Activated CD4-positive, alpha-beta T cell treated with anti-CD3 and anti-CD28 coated beads for 36 hours (primary cell): ENCODE measurements at regions not wholly inside any gene's neighbourhood (a gene's known extent, or its start where the extent isn't known, plus 50 kb on each side); places are given as distances from the start of the nearest gene placed in this dataset.

Source experiments
- ATAC-seq: fragments of 200-7000 bp; cut with Tn5 transposase; one replicate; pipeline ENCODE4 v1.10.0; 2021; ENCODE audit warnings: mild to moderate bottlenecking, moderate library complexity
- CTCF ChIA-PET: fragments of 350-600 bp; sonication (Branson Sonifier 250); formaldehyde crosslinking; loops from one replicate; lab custom pipeline; 2021; ENCODE audit warnings: antibody characterized with exemption; lab: Charles Lee
- POLR2A ChIA-PET: fragments of 350-600 bp; sonication (Branson Sonifier 250); formaldehyde crosslinking; loops from one replicate; lab custom pipeline; 2021; ENCODE audit warnings: antibody characterized with exemption, inconsistent platforms; lab: Charles Lee
- DNase-seq: peaks from one replicate; pipeline ENCODE4 v3.0.0-alpha.2; 2020
- H3K27ac Mint-ChIP-seq: one replicate; pipeline ENCODE4 v1.8.0; 2021; ENCODE audit warnings: mixed read lengths
- H3K27me3 Mint-ChIP-seq: one replicate; pipeline ENCODE4 v1.8.0; 2021; ENCODE audit warnings: mixed read lengths
- H3K36me3 Mint-ChIP-seq: one replicate; pipeline ENCODE4 v1.8.0; 2021; ENCODE audit warnings: low read depth, mixed read lengths
- H3K4me1 Mint-ChIP-seq: one replicate; pipeline ENCODE4 v1.8.0; 2021; ENCODE audit warnings: mixed read lengths
- H3K4me3 Mint-ChIP-seq: one replicate; pipeline ENCODE4 v1.8.0; 2021; ENCODE audit warnings: mild to moderate bottlenecking, moderate library complexity, mixed read lengths
- H3K9me3 Mint-ChIP-seq: one replicate; pipeline ENCODE4 v1.8.0; 2021; ENCODE audit warnings: low read depth, mixed read lengths
- intact Hi-C, 2 experiments: fragments of 100-400 bp; cut with DNase I in 1 of 2; cut with micrococcal nuclease in 1 of 2; formaldehyde crosslinking; loops; one replicate each; pipeline versions ENCODE4 v1.14.2 to v1.15.1; 2022 to 2024; cut with DNase I, micrococcal nuclease

DNA sequence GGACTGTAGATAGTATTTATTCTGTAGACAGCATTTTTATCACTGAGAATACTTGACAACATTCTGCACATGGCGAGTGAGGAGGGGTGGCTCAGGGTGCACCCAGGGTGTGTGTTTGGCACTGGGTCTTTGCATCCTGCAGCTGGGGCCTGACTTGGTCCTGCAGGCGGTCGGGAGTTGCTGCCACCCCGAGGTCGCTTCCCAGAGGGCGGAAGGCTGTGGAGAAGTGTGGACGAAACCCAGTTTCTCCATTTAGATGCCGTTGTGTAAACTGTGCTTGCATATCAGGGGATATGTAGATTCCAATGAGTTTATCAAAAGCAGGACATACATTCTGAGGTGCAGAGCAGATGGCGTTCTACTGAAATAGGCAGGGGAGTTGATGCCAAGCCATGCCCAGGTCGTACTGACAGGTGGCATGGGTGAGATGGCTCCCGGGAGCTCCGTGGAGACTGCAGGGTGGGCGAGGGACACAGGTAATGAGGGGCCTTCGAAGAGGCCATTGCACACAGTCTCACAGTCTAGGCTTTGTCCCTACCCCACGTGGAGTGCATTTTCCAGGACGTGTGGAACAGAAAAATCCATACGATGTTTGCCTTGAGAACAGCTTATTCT lies 74.5 kb downstream of the RTP5 start:
- Mint-ChIP-seq H3K4me3 (no peak overlapping the region), H3K36me3 (peaks cover 5% of the 10 kb centered on the region), H3K4me1 (no peaks in the 10 kb centered on the region), H3K27ac (no peak overlapping the region), H3K27me3 (no peaks in the 10 kb centered on the region), H3K9me3 (peaks cover 4% of the 10 kb centered on the region)
- ATAC-seq = no peak
- CTCF ChIA-PET = no interaction called here
- intact Hi-C loops = no loop called here
- POLR2A ChIA-PET = no interaction called here
- DNase-seq = no peak

DNA sequence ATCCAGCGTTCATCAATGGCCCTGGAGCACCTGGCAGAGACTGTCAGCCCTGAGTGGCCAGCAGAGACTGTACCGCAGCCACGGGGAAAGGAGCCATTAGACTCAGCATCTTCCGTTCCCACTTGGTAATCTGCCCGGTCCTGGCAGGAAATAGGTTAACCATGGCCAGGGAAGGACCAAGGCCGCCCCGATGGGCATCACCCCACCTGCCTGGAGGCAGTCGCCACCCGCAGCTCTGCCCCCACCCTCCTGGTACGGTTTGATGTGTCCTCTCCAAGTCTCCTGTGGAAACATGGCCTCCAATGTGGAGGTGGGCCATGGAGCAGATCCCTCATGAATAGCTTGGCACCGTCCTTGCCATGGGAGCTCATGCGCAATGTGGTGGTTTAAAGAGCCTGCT lies 75.3 kb downstream of the RTP5 start:
- ATAC-seq (no peak), DNase-seq (no peak)
- intact Hi-C loops = no loop called here
- Mint-ChIP-seq H3K4me1 (no peaks in the 10 kb centered on the region), H3K4me3 (no peak overlapping the region), H3K9me3 (peaks cover 4% of the 10 kb centered on the region), H3K27ac (no peak overlapping the region), H3K36me3 (peaks cover 5% of the 10 kb centered on the region), H3K27me3 (no peaks in the 10 kb centered on the region)
- ChIA-PET POLR2A (no interaction called here), CTCF (no interaction called here)

DNA sequence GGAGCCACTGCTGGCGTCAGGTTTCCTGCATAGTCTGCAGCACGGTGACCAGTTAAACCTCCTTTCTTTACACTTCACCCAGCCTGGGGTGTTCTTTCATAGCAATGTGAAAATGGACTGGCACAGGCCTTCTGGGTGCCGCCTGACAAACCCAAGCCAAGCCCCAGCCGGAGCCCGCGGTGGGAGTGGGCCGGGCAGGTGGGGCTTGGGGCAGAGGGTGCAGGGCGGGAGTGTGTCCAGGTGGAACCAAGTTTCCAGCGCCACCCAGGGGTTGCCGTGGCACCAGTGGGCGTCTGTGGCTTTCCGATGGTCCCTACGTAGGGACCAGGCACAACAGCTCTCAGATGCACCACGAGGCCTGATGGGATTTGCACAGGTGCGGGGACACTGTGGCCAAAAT lies 75.8 kb downstream of the RTP5 start:
- H3K27ac Mint-ChIP-seq = no peak overlapping the region
- intact Hi-C loops = no loop called here
- DNase-seq (no peak), ATAC-seq (no peak)
- POLR2A ChIA-PET = no interaction called here
- peaks cover 2% of the 10 kb centered on the region for H3K36me3 Mint-ChIP-seq
- peaks cover 2% of the 10 kb centered on the region for H3K9me3 Mint-ChIP-seq
- no peaks in the 10 kb centered on the region for H3K27me3 Mint-ChIP-seq
- CTCF ChIA-PET = no interaction called here
- H3K4me1 Mint-ChIP-seq = no peaks in the 10 kb centered on the region
- no peak overlapping the region for H3K4me3 Mint-ChIP-seq

DNA sequence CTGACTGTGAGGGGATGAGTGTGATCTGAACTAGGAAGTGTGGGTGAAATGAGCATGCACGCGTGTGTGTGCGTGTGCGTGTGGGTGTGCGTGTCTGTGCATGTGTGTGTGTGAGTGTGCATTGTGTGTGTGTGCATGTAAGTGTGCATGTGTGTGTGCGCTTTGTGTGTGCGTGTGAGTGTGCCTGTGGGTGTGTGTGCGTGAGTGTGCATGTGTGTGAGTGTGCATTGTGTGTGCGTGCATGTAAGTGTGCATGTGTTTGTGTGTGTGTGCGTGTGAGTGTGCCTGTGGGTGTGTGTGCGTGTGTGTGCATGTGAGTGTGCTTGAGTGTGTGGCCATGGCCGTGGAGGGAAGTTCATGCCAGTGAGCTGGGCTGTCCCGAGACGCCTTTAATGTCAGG lies 76.3 kb downstream of the RTP5 start:
- ChIA-PET CTCF (no interaction called here), POLR2A (no interaction called here)
- no peak overlapping the region for H3K4me3 Mint-ChIP-seq
- H3K4me1 Mint-ChIP-seq = no peaks in the 10 kb centered on the region
- no peak overlapping the region for H3K27ac Mint-ChIP-seq
- DNase-seq = no peak
- no peaks in the 10 kb centered on the region for H3K27me3 Mint-ChIP-seq
- peaks cover 2% of the 10 kb centered on the region for H3K36me3 Mint-ChIP-seq
- intact Hi-C loops = no loop called here
- no peak for ATAC-seq
- no peaks in the 10 kb centered on the region for H3K9me3 Mint-ChIP-seq

DNA sequence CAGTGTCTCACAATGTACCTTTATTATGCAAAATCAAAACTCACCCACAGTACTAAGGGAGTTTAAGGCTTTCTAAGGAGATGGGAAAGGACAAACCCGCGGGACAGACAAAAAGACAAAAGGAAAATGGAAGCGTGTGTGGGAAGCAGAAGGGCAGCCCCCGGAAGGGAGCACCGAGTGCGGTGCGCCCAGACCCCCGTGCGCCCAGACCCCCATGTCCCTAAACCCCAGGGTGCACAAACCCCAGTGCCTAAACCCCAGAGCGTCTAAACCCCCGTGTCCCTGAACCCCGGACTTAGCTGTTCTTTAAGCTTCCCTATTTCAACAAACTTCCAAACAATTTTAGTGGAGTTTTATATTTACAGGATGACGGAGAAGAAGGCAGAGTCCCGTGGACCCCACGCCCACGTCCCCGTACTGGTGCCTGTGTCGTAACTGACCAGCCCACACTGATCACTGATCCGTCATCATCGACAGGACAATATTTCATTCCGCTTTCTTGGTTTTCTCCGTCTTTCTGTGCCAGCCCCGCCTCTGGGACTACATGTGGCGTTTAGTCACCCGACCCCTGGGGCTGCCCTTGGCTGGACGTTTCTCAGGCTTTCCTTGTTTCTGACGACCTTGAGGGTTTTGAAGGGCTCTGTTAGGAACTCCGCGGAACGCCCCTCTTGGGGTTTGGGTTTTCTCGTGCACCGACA lies 76.9 kb downstream of the RTP5 start:
- Mint-ChIP-seq H3K27ac (no peak overlapping the region), H3K4me3 (no peak overlapping the region), H3K9me3 (no peaks in the 10 kb centered on the region), H3K27me3 (no peaks in the 10 kb centered on the region), H3K4me1 (no peaks in the 10 kb centered on the region), H3K36me3 (peaks cover 2% of the 10 kb centered on the region)
- no peak for DNase-seq
- intact Hi-C loops = no loop called here
- no peak for ATAC-seq
- ChIA-PET POLR2A (no interaction called here), CTCF (no interaction called here)

DNA sequence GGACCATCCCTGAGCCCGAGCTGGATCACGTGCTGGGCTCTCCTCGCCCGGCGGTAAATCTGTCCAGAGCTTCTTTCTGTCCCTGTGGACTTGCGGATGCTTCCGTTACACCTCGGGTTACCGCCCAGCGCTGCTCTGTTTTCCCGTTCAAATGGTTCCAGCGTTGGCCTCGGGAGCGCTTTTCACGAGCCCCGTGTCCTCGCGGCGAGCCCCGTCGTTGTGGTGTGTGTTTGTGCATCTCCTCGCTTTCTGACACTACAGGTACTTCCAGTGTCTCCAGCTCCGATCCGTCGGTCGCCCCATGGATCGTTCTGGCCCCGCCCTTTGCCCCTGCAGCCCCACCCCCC lies 77.4 kb downstream of the RTP5 start:
- CTCF ChIA-PET = no interaction called here
- Mint-ChIP-seq H3K36me3 (peaks cover 2% of the 10 kb centered on the region), H3K4me3 (no peak overlapping the region), H3K9me3 (no peaks in the 10 kb centered on the region), H3K27ac (no peak overlapping the region), H3K27me3 (no peaks in the 10 kb centered on the region), H3K4me1 (no peaks in the 10 kb centered on the region)
- intact Hi-C loops = no loop called here
- POLR2A ChIA-PET = no interaction called here
- DNase-seq = no peak
- ATAC-seq = no peak

DNA sequence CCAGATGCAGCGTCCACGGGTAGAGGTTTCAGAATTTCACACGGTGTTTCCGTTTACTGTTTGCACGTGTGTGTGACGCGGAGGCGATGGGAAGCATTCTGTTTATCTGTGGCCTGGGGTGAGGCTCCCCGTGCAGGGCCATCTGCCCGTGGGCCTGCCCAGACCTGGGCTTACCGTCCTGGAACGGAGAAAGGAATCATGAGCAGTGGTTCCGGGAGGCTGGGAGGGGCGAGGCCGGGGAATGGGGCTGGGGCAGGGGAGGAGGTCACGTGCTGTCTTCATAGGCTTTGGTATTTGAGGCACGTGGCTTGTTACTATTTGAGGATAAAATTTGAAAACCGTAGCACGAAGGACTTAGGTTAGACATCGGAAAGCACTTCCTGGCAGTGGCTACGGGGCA lies 77.9 kb downstream of the RTP5 start:
- ChIA-PET CTCF (no interaction called here), POLR2A (no interaction called here)
- ATAC-seq = no peak
- no peak overlapping the region for H3K4me3 Mint-ChIP-seq
- no peak overlapping the region for H3K27ac Mint-ChIP-seq
- no peaks in the 10 kb centered on the region for H3K4me1 Mint-ChIP-seq
- intact Hi-C loops = no loop called here
- H3K9me3 Mint-ChIP-seq = no peaks in the 10 kb centered on the region
- no peak for DNase-seq
- peaks cover 2% of the 10 kb centered on the region for H3K36me3 Mint-ChIP-seq
- no peaks in the 10 kb centered on the region for H3K27me3 Mint-ChIP-seq

DNA sequence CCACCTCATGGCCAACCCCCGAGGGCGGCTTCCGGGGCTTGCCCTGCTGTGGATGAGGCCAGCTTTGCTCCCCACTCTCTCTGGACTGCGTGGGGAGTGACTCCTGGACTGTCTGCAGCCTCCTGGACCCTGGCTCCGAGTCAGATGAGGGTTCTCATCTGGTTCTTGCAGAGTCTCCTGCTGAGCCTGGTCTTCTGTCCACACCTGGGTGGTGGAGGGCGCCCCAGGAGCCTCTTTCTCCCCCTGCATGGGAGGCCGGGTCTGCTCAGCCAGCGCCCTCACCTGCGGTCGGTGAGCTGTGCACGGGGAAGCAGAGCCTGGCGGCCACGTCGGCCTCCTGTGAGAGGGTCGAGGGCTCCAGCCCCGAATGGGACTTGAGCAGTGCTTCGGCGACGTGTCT lies 78.3 kb downstream of the RTP5 start:
- H3K4me3 Mint-ChIP-seq = no peak overlapping the region
- no peaks in the 10 kb centered on the region for H3K9me3 Mint-ChIP-seq
- intact Hi-C loops = no loop called here
- H3K27ac Mint-ChIP-seq = no peak overlapping the region
- ATAC-seq (no peak), DNase-seq (no peak)
- H3K36me3 Mint-ChIP-seq = peaks cover 2% of the 10 kb centered on the region
- H3K4me1 Mint-ChIP-seq = no peaks in the 10 kb centered on the region
- ChIA-PET CTCF (no interaction called here), POLR2A (no interaction called here)
- H3K27me3 Mint-ChIP-seq = no peaks in the 10 kb centered on the region

DNA sequence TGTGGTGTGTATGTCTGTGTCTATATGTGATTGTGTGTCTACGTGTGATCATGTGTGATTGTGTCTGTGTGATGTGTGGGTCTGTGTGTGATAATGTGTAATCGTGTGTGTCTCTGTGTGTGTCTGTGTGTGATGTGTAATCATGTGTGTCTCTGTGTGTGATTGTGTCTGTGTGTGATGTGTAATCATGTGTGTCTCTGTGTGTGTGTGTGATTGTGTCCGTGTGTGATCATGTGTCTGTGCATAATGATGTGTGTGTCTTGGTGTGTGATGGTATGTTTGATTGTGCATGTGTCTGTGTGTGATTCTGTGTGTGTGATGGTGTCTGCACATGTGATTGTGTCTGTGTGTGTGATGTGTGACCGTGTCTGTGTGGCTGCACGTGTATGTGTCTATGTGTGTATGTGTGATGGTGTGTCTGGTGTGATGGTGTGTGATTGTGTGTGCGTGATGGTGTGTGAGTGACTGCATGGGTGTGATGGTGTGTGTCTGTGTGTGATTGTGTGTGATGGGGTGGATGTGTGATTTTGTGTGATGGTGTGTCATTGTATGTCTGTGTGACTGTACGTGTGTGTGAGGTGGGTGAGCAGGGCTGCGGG lies 78.9 kb downstream of the RTP5 start:
- ChIA-PET POLR2A (no interaction called here), CTCF (no interaction called here)
- Mint-ChIP-seq H3K9me3 (no peaks in the 10 kb centered on the region), H3K27ac (no peak overlapping the region), H3K4me3 (no peak overlapping the region), H3K27me3 (no peaks in the 10 kb centered on the region), H3K4me1 (no peaks in the 10 kb centered on the region), H3K36me3 (peaks cover 2% of the 10 kb centered on the region)
- DNase-seq = no peak
- intact Hi-C loops = no loop called here
- ATAC-seq = no peak

DNA sequence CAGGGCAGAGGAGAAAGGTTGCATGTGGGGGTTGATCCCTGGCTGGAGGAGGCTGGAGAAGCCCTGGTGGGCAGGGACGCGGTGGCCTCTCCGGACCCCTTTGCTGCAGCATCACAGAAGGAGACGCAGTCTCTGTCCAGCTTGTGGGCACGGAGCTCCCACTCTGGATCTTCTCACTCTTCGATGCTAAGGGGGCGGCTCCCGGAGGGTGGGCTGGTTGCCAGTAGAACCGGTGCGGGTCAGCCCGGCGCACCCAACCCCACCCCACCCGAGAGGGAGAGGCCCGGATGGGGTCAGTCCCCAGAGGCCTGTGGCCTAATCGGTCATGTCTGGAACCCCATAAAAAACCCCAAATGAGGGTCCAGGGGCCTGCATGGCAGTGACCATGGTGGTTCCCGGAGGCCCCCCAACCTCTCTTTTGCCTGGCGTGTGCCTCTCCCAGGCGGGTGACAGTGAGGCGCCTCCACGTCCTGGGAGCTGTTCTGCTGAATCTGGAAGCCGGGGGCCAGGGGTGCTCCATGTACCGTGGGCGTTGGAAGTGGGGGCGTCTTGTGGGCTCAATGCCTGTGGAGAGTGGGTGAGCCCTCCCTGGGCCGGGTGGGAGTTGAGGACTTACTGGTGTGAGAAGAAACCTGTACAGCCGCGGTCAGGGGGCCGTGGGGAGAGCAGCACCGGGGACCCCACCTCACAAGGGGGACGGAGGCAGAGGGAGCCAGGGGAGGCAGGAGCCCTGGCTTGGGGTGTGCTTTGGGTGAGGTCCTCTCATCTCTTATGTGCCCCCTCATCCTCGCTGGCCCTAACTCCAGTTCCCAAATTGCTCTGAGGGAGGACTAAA lies 79.6 kb downstream of the RTP5 start:
- Mint-ChIP-seq H3K4me1 (no peaks in the 10 kb centered on the region), H3K27ac (no peak overlapping the region), H3K4me3 (no peak overlapping the region), H3K9me3 (no peaks in the 10 kb centered on the region), H3K36me3 (peaks cover 2% of the 10 kb centered on the region), H3K27me3 (no peaks in the 10 kb centered on the region)
- intact Hi-C loops = no loop called here
- DNase-seq (no peak), ATAC-seq (no peak)
- ChIA-PET POLR2A (no interaction called here), CTCF (no interaction called here)

DNA sequence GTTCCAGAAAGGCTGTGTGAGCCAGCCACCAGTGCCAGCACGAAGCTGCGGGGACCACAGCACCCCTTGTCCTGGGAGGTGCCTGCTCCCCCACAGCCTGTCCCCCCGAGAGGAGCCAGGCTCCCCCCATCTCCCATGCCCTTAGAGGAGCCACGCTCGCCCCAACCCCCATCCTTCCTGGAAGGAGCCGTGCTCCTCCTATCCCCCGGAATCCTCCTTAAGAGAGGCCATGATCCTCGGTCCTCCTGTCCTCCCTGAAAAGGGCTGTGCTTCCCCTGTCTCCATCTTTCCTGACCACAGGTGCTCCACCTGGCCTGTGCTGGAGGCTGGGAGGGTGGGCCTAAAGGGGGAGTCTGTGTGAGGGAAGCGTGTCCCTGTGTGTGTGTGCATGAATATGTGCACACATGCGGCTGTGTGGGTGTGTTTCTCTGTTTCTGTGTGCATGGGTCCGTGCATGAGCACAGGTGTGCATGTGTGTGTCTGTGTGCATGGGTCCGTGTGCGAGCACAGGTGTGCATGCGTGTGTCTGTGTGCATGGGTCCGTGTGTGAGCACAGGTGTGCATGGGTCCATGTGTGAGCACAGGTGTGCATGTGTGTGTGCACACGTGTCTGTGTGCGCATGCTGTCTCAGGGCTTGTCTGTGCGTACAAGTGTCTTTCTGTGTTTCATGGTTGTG lies 80.3 kb downstream of the RTP5 start:
- ChIA-PET POLR2A (no interaction called here), CTCF (no interaction called here)
- Mint-ChIP-seq H3K4me1 (no peaks in the 10 kb centered on the region), H3K9me3 (no peaks in the 10 kb centered on the region), H3K27me3 (no peaks in the 10 kb centered on the region), H3K36me3 (peaks cover 2% of the 10 kb centered on the region), H3K27ac (no peak overlapping the region), H3K4me3 (no peak overlapping the region)
- ATAC-seq (no peak), DNase-seq (no peak)
- intact Hi-C loops = loop anchor here in 1 of 2 experiments (5.0 kb wide), 1 partner anchor 137 kb away; no protein-coding TSS in a partner anchor
